Keratinocyte (primary cell): ENCODE measurements at regions not wholly inside any gene's neighbourhood (a gene's known extent, or its start where the extent isn't known, plus 50 kb on each side); places are given as distances from the start of the nearest gene placed in this dataset.

ENCODE experiments used
- DNase-seq: peaks from one replicate; pipeline ENCODE4 v3.0.0-alpha.2; 2011; ENCODE audit warnings: low read depth, missing footprints, low spot score
- FAIRE-seq: peaks from 2 replicates; lab custom pipeline; 2011; peaks lifted over from hg19 to GRCh38; lab: Jason Lieb, UNC
- H2AFZ ChIP-seq: 2 replicates; pipeline ENCODE4 v1.6.0; 2012; ENCODE audit warnings: low read length, control low read depth, inconsistent platforms; ENCODE audit not compliant: control insufficient read depth
- H3K27ac ChIP-seq: 2 replicates; pipeline ENCODE4 v1.5.1; 2011; ENCODE audit warnings: low read length; ENCODE audit not compliant: control insufficient read depth, insufficient read depth
- H3K27me3 ChIP-seq: 3 replicates; pipeline ENCODE4 v1.6.0; 2011; ENCODE audit warnings: low read length; ENCODE audit not compliant: control insufficient read depth, insufficient read depth; ENCODE audit errors: extremely low read depth
- H3K36me3 ChIP-seq, 2 experiments: 2 replicates in 1 of 2; 3 replicates in 1 of 2; pipeline ENCODE4 v1.5.1; 2011; ENCODE audit warnings: low read length in 2 of 2, mild to moderate bottlenecking in 1 of 2; ENCODE audit not compliant: control insufficient read depth in 2 of 2, insufficient read depth in 2 of 2; ENCODE audit errors: extremely low read depth in 1 of 2
- H3K4me1 ChIP-seq: 3 replicates; pipeline ENCODE4 v1.5.1; 2011; ENCODE audit warnings: low read length; ENCODE audit not compliant: control insufficient read depth, insufficient read depth; ENCODE audit errors: extremely low read depth
- H3K4me2 ChIP-seq: 3 replicates; pipeline ENCODE4 v1.6.0; 2011; ENCODE audit warnings: low read depth, low read length; ENCODE audit not compliant: control insufficient read depth, insufficient read depth; ENCODE audit errors: extremely low read depth
- H3K4me3 ChIP-seq, 3 experiments: fragments of 200-600 bp in 1 of 3; sonication (generic) in 1 of 3; 2 replicates in 2 of 3; 3 replicates in 1 of 3; pipeline ENCODE4 v1.5.1; 2011 to 2016; ENCODE audit warnings: low read length in 3 of 3, mild to moderate bottlenecking in 3 of 3, control low read depth in 2 of 3, inconsistent platforms in 1 of 3, low read depth in 1 of 3, mixed read lengths in 1 of 3, mixed run types in 1 of 3, moderate library complexity in 1 of 3; ENCODE audit not compliant: control insufficient read depth in 2 of 3, insufficient read depth in 2 of 3; ENCODE audit errors: extremely low read depth in 1 of 3
- H3K79me2 ChIP-seq: 2 replicates; pipeline ENCODE4 v1.6.0; 2012; ENCODE audit warnings: low read length; ENCODE audit not compliant: control insufficient read depth, insufficient read depth
- H3K9ac ChIP-seq: 3 replicates; pipeline ENCODE4 v1.6.0; 2011; ENCODE audit warnings: low read length; ENCODE audit not compliant: control insufficient read depth, insufficient read depth; ENCODE audit errors: extremely low read depth
- H3K9me1 ChIP-seq: 3 replicates; pipeline ENCODE4 v1.6.0; 2011; ENCODE audit warnings: low read length; ENCODE audit not compliant: control insufficient read depth, insufficient read depth; ENCODE audit errors: extremely low read depth
- H3K9me3 ChIP-seq: 2 replicates; pipeline ENCODE4 v1.5.1; 2012; ENCODE audit warnings: low read depth, low read length; ENCODE audit not compliant: control insufficient read depth
- H4K20me1 ChIP-seq: 3 replicates; pipeline ENCODE4 v1.6.0; 2011; ENCODE audit warnings: low read length; ENCODE audit not compliant: control insufficient read depth, insufficient read depth; ENCODE audit errors: extremely low read depth
- CTCF ChIP-seq, 3 experiments: IDR thresholded peaks in 1 of 3; conservative IDR thresholded peaks in 1 of 3; optimal IDR thresholded peaks in 1 of 3; 2 replicates in 2 of 3; 3 replicates in 1 of 3; pipeline versions ENCODE3 to v1.5.1; 2011; ENCODE audit warnings: low read length in 3 of 3, mild to moderate bottlenecking in 3 of 3, moderate library complexity in 2 of 3, control low read depth in 1 of 3, inconsistent platforms in 1 of 3; ENCODE audit not compliant: insufficient read depth in 2 of 3; ENCODE audit errors: extremely low read depth in 1 of 3
- EZH2 ChIP-seq: IDR thresholded peaks from one replicate; pipeline ENCODE4 v1.6.1; 2012; ENCODE audit warnings: inconsistent platforms, mild to moderate bottlenecking, low read length, moderate library complexity
- dilution Hi-C: fragments of 300-500 bp; cut with MboI; formaldehyde crosslinking; loops from one replicate; pipeline ENCODE4 v1.7.0; 2020; ENCODE audit warnings: low sequenced_read_pairs; ENCODE audit not compliant: extremely low pct_ligation_motif_present

GRCh38 chr4:95705323-95705722 is 134.6 kb upstream of the PDHA2 start:
- TF ChIP-seq EZH2: no peak
- no peak for TF ChIP-seq CTCF (optimal IDR thresholded peaks at IDR 0.05 in 1 of 3, IDR thresholded peaks at IDR 0.05 in 1 of 3, conservative IDR thresholded peaks at IDR 0.05 in 1 of 3; ENCODE audit: extremely low read depth in 1 of 3, insufficient read depth in 2 of 3, low read length in 3 of 3)
- H3K4me2 ChIP-seq: no peak overlapping the region
- H3K27ac ChIP-seq: no peak overlapping the region
- no peaks in the 10 kb centered on the region for H3K9me3 ChIP-seq
- H2AFZ ChIP-seq: no peak overlapping the region
- H3K79me2 ChIP-seq: no peaks in the 10 kb centered on the region
- no peak overlapping the region for H3K4me3 ChIP-seq
- no peaks in the 10 kb centered on the region for H3K9me1 ChIP-seq
- DNase-seq (no peak), FAIRE-seq (no peak)
- no peaks in the 10 kb centered on the region for H4K20me1 ChIP-seq
- no peaks in the 10 kb centered on the region for H3K4me1 ChIP-seq
- no peak overlapping the region for H3K9ac ChIP-seq
- H3K36me3 ChIP-seq: no peaks in the 10 kb centered on the region
- dilution Hi-C loops: no loop called here
- H3K27me3 ChIP-seq: no peaks in the 10 kb centered on the region

- DNase-seq: no peak
- no peak for TF ChIP-seq CTCF (optimal IDR thresholded peaks at IDR 0.05 in 1 of 3, IDR thresholded peaks at IDR 0.05 in 1 of 3, conservative IDR thresholded peaks at IDR 0.05 in 1 of 3; ENCODE audit: extremely low read depth in 1 of 3, insufficient read depth in 2 of 3, low read length in 3 of 3)
- no peak for TF ChIP-seq EZH2
Observed at GRCh38 chr4:95701500-95702170, 138.3 kb upstream of the PDHA2 start.

More at GRCh38 chr4:95701500-95702170, 138.3 kb upstream of the PDHA2 start:
- H3K27ac ChIP-seq: no peak overlapping the region
- dilution Hi-C loops: no loop called here
- no peaks in the 10 kb centered on the region for H3K4me1 ChIP-seq
- no peak overlapping the region for H3K4me3 ChIP-seq
- no peak overlapping the region for H2AFZ ChIP-seq
- no peaks in the 10 kb centered on the region for H4K20me1 ChIP-seq
- H3K27me3 ChIP-seq: no peaks in the 10 kb centered on the region
- H3K9me3 ChIP-seq: no peaks in the 10 kb centered on the region
- no peaks in the 10 kb centered on the region for H3K79me2 ChIP-seq
- no peak for FAIRE-seq
- no peaks in the 10 kb centered on the region for H3K36me3 ChIP-seq
- H3K9me1 ChIP-seq: no peaks in the 10 kb centered on the region
- no peak overlapping the region for H3K4me2 ChIP-seq
- no peak overlapping the region for H3K9ac ChIP-seq
